ENCODE measurements at regions not wholly inside any gene's neighbourhood (a gene's known extent, or its start where the extent isn't known, plus 50 kb on each side); places are given as distances from the start of the nearest gene placed in this dataset. TPM values are rescaled to one million over a fixed set of nuclear protein-coding genes. Genes with fewer than 3 reads are reported as not detected.
A peak's percentile ranks its signal among the peaks of the same experiment; 100 is the strongest.

GRCh38 chr2:51085420-51086068 is 53.6 kb upstream of the NRXN1 start:
- Histone ChIP-seq H2AFZ (no peak overlapping the region), H3K9me3 (ENCODE audit: low read depth) (no peaks in the 10 kb centered on the region), H3K4me1 (ENCODE audit: insufficient read depth) (no peaks in the 10 kb centered on the region), H3K9me2 (replicated peaks; ENCODE audit: insufficient read depth) (no peaks in the 10 kb centered on the region), H3K27me3 (no peaks in the 10 kb centered on the region), H3K79me2 (no peaks in the 10 kb centered on the region), H3K27ac (no peak overlapping the region), H3K36me3 (replicated peaks; ENCODE audit: insufficient read depth, low read depth) (no peaks in the 10 kb centered on the region), H4K20me1 (ENCODE audit: insufficient read depth, poor library complexity, severe bottlenecking) (no peaks in the 10 kb centered on the region), H3K4me3 (no peak overlapping the region), H3K4me2 (peak overlapping the region; percentile 18)
- TF ChIP-seq CTCF (IDR thresholded peaks at IDR 0.05; ENCODE audit: poor library complexity) (no peak), EZH2phosphoT487 (IDR thresholded peaks at IDR 0.05; ENCODE audit: low read depth, severe bottlenecking, unreplicated experiment) (no peak), EZH2 (IDR thresholded peaks at IDR 0.05; ENCODE audit: borderline replicate concordance) (no peak)
- 56% methylated on average over 3 of the region's 3 CpGs for WGBS (ENCODE audit: low lambda C conversion rate, missing lambda C conversion rate)
- no peak for DNase-seq (ENCODE audit: low spot score)

GRCh38 chr2:51084750-51085149 is 52.8 kb upstream of the NRXN1 start:
- H3K4me3 ChIP-seq: no peak overlapping the region
- H3K27me3 ChIP-seq: no peaks in the 10 kb centered on the region
- WGBS (ENCODE audit: low lambda C conversion rate, missing lambda C conversion rate): 61% methylated on average over 2 of the region's 2 CpGs
- H3K4me2 ChIP-seq: no peak overlapping the region
- no peaks in the 10 kb centered on the region for H3K36me3 ChIP-seq (replicated peaks; ENCODE audit: insufficient read depth, low read depth)
- no peak for DNase-seq (ENCODE audit: low spot score)
- no peaks in the 10 kb centered on the region for H3K4me1 ChIP-seq (ENCODE audit: insufficient read depth)
- no peak overlapping the region for H3K27ac ChIP-seq
- H3K9me2 ChIP-seq (replicated peaks; ENCODE audit: insufficient read depth): no peaks in the 10 kb centered on the region
- TF ChIP-seq EZH2phosphoT487 (IDR thresholded peaks at IDR 0.05; ENCODE audit: low read depth, severe bottlenecking, unreplicated experiment): no peak
- TF ChIP-seq CTCF (IDR thresholded peaks at IDR 0.05; ENCODE audit: poor library complexity): no peak
- no peak for TF ChIP-seq EZH2 (IDR thresholded peaks at IDR 0.05; ENCODE audit: borderline replicate concordance)
- no peak overlapping the region for H2AFZ ChIP-seq
- no peaks in the 10 kb centered on the region for H4K20me1 ChIP-seq (ENCODE audit: insufficient read depth, poor library complexity, severe bottlenecking)
- no peaks in the 10 kb centered on the region for H3K79me2 ChIP-seq
- H3K9me3 ChIP-seq (ENCODE audit: low read depth): no peaks in the 10 kb centered on the region

MicroRNA genes in the stretch of these regions (microRNA counts, 767-probe panel; counts per million panel counts)
- microRNA hsa-miR-4431: not detected

Small RNAs in the stretch of these regions (microRNA-seq; reads per million reads assigned to microRNA genes)
- not detected for gene MIR4431

Small RNAs in the stretch of these regions (small RNA-seq; reads per million reads assigned to genes)
- gene AC010967.3 (not detected), gene AC069157.1 (not detected), gene AC097463.2 (not detected), gene CRYGGP (not detected), gene MIR4431 (not detected), gene RF00019 (not detected), gene RF00424 (not detected), gene RNU6-997P (not detected)
